NT2/D1 (cell line): ENCODE measurements at regions not wholly inside any gene's neighbourhood (a gene's known extent, or its start where the extent isn't known, plus 50 kb on each side); places are given as distances from the start of the nearest gene placed in this dataset.

ENCODE experiments used
- DNase-seq: peaks from one replicate; pipeline ENCODE4 v3.0.0-alpha.2; 2011; ENCODE audit warnings: low read depth, low spot score
- H3K27me3 ChIP-seq: 2 replicates; pipeline ENCODE4 v1.6.0; 2011; ENCODE audit warnings: mild to moderate bottlenecking; ENCODE audit not compliant: insufficient read length, insufficient read depth
- H3K36me3 ChIP-seq: 2 replicates; pipeline ENCODE4 v1.6.1; 2011; ENCODE audit warnings: mild to moderate bottlenecking, low read length, mixed read lengths; ENCODE audit not compliant: insufficient read depth, insufficient read length
- H3K4me1 ChIP-seq: 2 replicates; pipeline ENCODE4 v1.5.1; 2011; ENCODE audit not compliant: insufficient read depth, insufficient read length
- H3K4me3 ChIP-seq: 2 replicates; pipeline ENCODE4 v1.5.1; 2011; ENCODE audit warnings: low read depth; ENCODE audit not compliant: insufficient read length
- H3K9ac ChIP-seq: 2 replicates; pipeline ENCODE4 v1.6.0; 2011; ENCODE audit warnings: low read depth; ENCODE audit not compliant: insufficient read length
- H3K9me3 ChIP-seq: 2 replicates; pipeline ENCODE4 v1.5.1; 2011; ENCODE audit warnings: mild to moderate bottlenecking, low read length; ENCODE audit not compliant: insufficient read depth
- SUZ12 ChIP-seq: IDR thresholded peaks from 2 replicates; pipeline ENCODE4 v1.6.1; 2011; ENCODE audit not compliant: insufficient read length, insufficient read depth; ENCODE audit errors: extremely low read depth
- YY1 ChIP-seq: IDR thresholded peaks from 2 replicates; pipeline ENCODE4 v1.6.1; 2011; ENCODE audit not compliant: insufficient read length, insufficient read depth
- ZNF274 ChIP-seq: IDR thresholded peaks from 2 replicates; pipeline ENCODE4 v1.6.1; 2011; ENCODE audit warnings: mild to moderate bottlenecking, low read depth, low read length

DNA sequence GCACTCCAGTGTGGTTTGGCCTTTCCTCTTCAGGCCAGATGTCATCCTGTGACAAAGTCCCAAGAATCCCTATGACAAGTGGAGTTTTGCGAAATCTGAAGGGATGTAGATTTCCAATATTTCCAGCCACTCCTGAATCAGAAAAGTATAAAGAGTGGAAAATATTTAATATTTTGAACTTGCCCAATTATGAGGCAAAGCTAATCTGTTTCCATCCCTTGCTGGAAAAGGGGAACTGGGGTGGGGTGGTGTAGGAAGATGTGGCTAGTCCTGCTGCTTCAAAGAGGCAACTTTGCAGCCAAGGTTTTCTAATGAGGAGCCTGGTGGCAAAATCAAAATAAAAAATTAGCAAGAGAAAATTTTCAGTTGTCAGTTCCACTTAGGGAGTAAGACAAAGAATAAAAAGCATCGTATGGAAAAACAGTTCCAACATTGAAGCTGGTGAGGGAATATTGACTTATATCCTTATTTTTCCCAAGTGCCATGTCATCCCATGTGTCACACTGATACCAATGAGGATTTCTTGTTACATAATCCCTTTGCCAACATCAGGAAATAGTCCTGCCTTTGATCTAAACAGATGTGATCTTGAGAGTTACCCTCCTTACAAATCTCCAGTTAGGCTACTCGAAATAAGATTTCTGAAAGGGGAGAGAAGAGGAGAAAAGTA lies 480.0 kb upstream of the JARID2 start:
- TF ChIP-seq SUZ12 = no peak
- no peak for TF ChIP-seq ZNF274
- TF ChIP-seq YY1 = no peak
- DNase-seq = no peak
- Histone ChIP-seq H3K4me3 (no peak overlapping the region), H3K9ac (no peak overlapping the region), H3K4me1 (no peaks in the 10 kb centered on the region), H3K27me3 (no peaks in the 10 kb centered on the region), H3K9me3 (no peaks in the 10 kb centered on the region), H3K36me3 (no peaks in the 10 kb centered on the region)

DNA sequence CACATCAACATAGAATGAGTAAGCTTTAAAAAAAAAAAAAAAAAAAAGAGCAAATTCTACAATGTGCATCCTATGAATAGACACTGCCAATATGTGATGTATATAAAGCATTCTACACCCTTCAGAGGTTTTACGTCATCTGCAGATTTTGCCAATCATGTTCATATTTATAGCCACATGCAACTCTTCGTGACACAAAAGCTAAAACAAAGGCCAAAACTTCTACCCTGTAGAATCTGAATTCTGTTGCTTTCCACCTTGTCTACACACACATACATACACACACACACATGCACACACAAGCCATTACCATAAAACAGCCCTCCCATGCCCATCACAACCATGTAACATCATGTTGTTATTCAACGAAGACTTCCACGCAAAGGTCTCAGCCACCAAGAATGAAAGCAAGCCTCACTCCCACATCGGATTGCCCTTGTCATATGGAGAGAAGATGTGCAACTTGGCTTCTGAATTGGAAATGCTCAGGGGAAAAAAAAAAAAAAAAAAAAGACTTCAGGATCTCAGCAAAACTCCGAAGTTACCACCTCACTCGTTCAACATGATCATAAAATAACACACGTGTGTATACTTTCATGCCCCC lies 479.4 kb upstream of the JARID2 start:
- H3K36me3 ChIP-seq = no peaks in the 10 kb centered on the region
- TF ChIP-seq SUZ12 (no peak), YY1 (no peak), ZNF274 (no peak)
- no peak overlapping the region for H3K4me3 ChIP-seq
- H3K9ac ChIP-seq = no peak overlapping the region
- no peak for DNase-seq
- H3K27me3 ChIP-seq = no peaks in the 10 kb centered on the region
- H3K9me3 ChIP-seq = no peaks in the 10 kb centered on the region
- H3K4me1 ChIP-seq = no peaks in the 10 kb centered on the region

DNA sequence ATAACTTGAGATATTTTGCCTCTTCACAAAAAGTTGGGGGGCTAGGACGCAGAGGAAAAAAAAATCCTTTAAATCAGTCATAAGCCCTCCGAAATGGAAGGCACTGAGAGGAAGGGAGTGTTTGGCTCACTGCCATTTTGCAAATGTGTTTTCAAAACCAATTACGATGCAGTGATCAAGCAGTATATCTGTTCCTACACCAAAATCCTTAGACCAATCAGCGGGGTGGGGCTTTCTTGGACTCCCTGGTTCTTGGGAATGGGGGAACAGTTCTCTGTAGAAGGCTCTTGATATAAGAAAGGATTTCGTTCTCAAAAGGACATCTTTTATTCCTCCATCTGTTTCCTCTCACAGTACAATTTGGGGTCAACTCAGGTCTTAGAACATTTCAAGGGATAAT lies 478.6 kb upstream of the JARID2 start:
- Histone ChIP-seq H3K36me3 (no peaks in the 10 kb centered on the region), H3K9me3 (no peaks in the 10 kb centered on the region), H3K4me3 (no peak overlapping the region), H3K4me1 (no peaks in the 10 kb centered on the region), H3K27me3 (no peaks in the 10 kb centered on the region), H3K9ac (no peak overlapping the region)
- DNase-seq = no peak
- TF ChIP-seq YY1 = no peak

DNA sequence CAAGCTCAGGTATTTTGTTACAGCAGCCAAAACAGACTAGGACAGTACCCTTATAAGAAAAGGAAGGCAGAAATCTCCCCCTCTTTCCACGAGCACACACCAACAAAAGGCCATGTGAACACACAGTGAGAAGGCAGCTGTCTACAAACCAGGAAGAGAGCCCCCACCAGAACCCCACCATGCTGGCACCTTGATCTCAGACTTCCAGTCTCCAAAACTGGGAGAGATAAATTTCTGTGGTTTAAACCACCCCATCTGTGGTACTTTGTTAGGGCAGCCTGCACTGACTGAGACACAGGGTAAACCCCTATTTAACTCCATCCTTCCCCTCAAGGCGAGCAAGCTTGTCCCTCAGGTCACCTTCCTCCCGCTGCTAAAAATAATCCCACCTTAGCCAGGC lies 475.8 kb upstream of the JARID2 start:
- TF ChIP-seq YY1 (no peak), SUZ12 (no peak), ZNF274 (no peak)
- no peak for DNase-seq
- H3K9me3 ChIP-seq = no peaks in the 10 kb centered on the region

DNA sequence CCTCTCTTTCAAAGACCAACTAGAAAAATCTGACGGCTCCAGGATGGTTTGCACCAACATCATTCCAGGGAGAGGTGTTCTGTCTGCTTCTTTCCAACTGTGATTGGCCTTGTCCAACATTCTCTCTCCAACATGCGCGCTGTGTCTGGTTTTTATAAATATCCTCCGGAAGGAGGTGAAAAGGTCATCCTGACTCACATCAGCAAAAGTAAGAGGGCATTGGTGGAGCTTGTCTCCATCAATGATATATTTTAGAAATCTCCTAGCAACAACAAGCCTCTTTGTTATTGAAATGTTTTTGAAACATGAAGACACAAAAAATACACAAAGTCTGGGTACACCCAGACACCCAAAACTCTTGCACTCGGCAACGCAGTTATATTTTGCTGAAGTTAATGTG lies 475.3 kb upstream of the JARID2 start:
- Histone ChIP-seq H3K9me3 (no peaks in the 10 kb centered on the region), H3K36me3 (no peaks in the 10 kb centered on the region), H3K4me1 (no peaks in the 10 kb centered on the region), H3K9ac (no peak overlapping the region), H3K27me3 (no peaks in the 10 kb centered on the region), H3K4me3 (no peak overlapping the region)
- DNase-seq = no peak
- TF ChIP-seq ZNF274 = no peak
- no peak for TF ChIP-seq YY1
- no peak for TF ChIP-seq SUZ12

More for the DNA sequence above, 475.8 kb upstream of the JARID2 start:
- no peaks in the 10 kb centered on the region for H3K4me1 ChIP-seq
- H3K9ac ChIP-seq = no peak overlapping the region
- H3K36me3 ChIP-seq = no peaks in the 10 kb centered on the region
- H3K27me3 ChIP-seq = no peaks in the 10 kb centered on the region
- no peak overlapping the region for H3K4me3 ChIP-seq

DNA sequence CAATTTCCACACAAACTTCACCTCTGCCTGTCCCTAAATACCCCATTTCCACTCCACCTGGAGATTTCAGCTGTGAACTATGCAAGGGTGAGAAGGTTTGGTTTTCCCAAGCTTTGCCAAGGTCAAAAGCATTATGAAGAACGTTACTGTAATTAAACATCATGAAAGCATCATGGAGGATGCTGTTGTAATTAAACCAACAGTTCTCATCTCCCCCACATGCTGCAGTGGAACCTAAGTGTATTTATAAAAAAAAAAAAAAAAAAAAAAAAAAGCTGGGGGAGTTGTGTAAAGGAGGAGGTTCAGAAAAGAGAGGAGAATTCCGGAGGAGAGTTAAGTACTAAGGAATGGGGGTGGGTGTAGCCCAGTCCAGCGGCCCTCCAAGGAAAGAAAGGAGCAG lies 474.9 kb upstream of the JARID2 start:
- no peak for DNase-seq
- Histone ChIP-seq H3K27me3 (no peaks in the 10 kb centered on the region), H3K4me1 (no peaks in the 10 kb centered on the region), H3K9me3 (no peaks in the 10 kb centered on the region), H3K36me3 (no peaks in the 10 kb centered on the region), H3K4me3 (no peak overlapping the region), H3K9ac (no peak overlapping the region)
- TF ChIP-seq YY1 (no peak), SUZ12 (no peak), ZNF274 (no peak)

DNA sequence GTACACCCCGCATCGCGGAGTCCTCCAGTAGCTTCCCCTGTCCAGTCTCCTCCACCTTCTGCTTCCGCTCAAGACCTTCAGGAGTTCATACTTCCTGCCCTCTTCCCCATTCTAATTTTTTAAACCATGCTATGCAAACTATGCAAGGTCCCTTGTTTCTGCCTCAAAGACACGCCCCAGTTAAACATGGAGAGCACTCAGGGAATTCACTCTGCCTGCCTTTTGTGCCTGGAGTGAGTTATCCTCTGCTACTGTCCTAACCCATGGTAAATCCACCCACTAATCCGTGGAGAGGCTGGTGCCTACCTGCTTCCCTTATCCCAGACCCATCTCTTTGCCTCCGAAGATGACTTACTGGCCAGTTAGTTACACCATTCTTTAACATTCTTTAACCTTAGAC lies 473.7 kb upstream of the JARID2 start:
- H3K9me3 ChIP-seq = no peaks in the 10 kb centered on the region
- no peak for TF ChIP-seq SUZ12
- no peak for TF ChIP-seq ZNF274
- no peak for TF ChIP-seq YY1
- H3K4me3 ChIP-seq = no peak overlapping the region
- no peak overlapping the region for H3K9ac ChIP-seq
- H3K27me3 ChIP-seq = no peaks in the 10 kb centered on the region
- H3K36me3 ChIP-seq = no peaks in the 10 kb centered on the region
- no peak for DNase-seq
- H3K4me1 ChIP-seq = no peaks in the 10 kb centered on the region

DNA sequence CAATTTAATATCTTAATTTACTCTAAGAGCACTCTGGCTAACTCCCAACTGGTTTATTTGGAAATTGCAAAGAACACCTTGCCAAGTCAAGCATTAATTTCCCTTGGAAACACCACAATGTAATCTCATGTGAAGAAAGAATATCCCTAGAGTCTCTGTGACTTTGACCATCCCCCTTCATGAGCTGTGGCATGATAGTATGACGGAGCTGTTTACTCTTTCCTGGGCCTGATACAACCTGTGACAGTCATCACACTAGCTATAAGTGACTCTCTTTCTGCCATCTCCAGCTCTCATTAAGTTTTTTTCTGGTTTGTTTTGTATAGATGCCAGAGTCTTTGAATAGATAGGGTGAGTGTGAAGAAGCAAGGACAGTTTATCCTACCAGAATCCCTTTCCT lies 470.3 kb upstream of the JARID2 start:
- TF ChIP-seq SUZ12 (no peak), ZNF274 (no peak), YY1 (no peak)
- no peaks in the 10 kb centered on the region for H3K27me3 ChIP-seq
- H3K36me3 ChIP-seq = no peaks in the 10 kb centered on the region
- DNase-seq = no peak
- no peak overlapping the region for H3K4me3 ChIP-seq
- H3K9me3 ChIP-seq = no peaks in the 10 kb centered on the region
- peaks cover 3% of the 10 kb centered on the region for H3K4me1 ChIP-seq
- H3K9ac ChIP-seq = no peak overlapping the region
